NT2/D1 (cell line): ENCODE measurements at regions not wholly inside any gene's neighbourhood (a gene's known extent, or its start where the extent isn't known, plus 50 kb on each side); places are given as distances from the start of the nearest gene placed in this dataset.

Experiments used
- DNase-seq: peaks from one replicate; pipeline ENCODE4 v3.0.0-alpha.2; 2011; ENCODE audit warnings: low read depth, low spot score
- H3K27me3 ChIP-seq: 2 replicates; pipeline ENCODE4 v1.6.0; 2011; ENCODE audit warnings: mild to moderate bottlenecking; ENCODE audit not compliant: insufficient read length, insufficient read depth
- H3K36me3 ChIP-seq: 2 replicates; pipeline ENCODE4 v1.6.1; 2011; ENCODE audit warnings: mild to moderate bottlenecking, low read length, mixed read lengths; ENCODE audit not compliant: insufficient read depth, insufficient read length
- H3K4me1 ChIP-seq: 2 replicates; pipeline ENCODE4 v1.5.1; 2011; ENCODE audit not compliant: insufficient read depth, insufficient read length
- H3K4me3 ChIP-seq: 2 replicates; pipeline ENCODE4 v1.5.1; 2011; ENCODE audit warnings: low read depth; ENCODE audit not compliant: insufficient read length
- H3K9ac ChIP-seq: 2 replicates; pipeline ENCODE4 v1.6.0; 2011; ENCODE audit warnings: low read depth; ENCODE audit not compliant: insufficient read length
- H3K9me3 ChIP-seq: 2 replicates; pipeline ENCODE4 v1.5.1; 2011; ENCODE audit warnings: mild to moderate bottlenecking, low read length; ENCODE audit not compliant: insufficient read depth
- SUZ12 ChIP-seq: IDR thresholded peaks from 2 replicates; pipeline ENCODE4 v1.6.1; 2011; ENCODE audit not compliant: insufficient read length, insufficient read depth; ENCODE audit errors: extremely low read depth
- YY1 ChIP-seq: IDR thresholded peaks from 2 replicates; pipeline ENCODE4 v1.6.1; 2011; ENCODE audit not compliant: insufficient read length, insufficient read depth
- ZNF274 ChIP-seq: IDR thresholded peaks from 2 replicates; pipeline ENCODE4 v1.6.1; 2011; ENCODE audit warnings: mild to moderate bottlenecking, low read depth, low read length

GRCh38 chr11:95688015-95688414 is 101.6 kb downstream of the FAM76B start:
- DNase-seq, result no peak
- Histone ChIP-seq H3K27me3 (no peaks in the 10 kb centered on the region), H3K36me3 (no peaks in the 10 kb centered on the region), H3K4me3 (no peak overlapping the region), H3K9ac (no peak overlapping the region), H3K9me3 (no peaks in the 10 kb centered on the region), H3K4me1 (no peaks in the 10 kb centered on the region)
- TF ChIP-seq YY1, result no peak
- no peak for TF ChIP-seq SUZ12
- no peak for TF ChIP-seq ZNF274

GRCh38 chr11:95686265-95686664 is 103.3 kb downstream of the FAM76B start:
- TF ChIP-seq SUZ12, result no peak
- no peak for TF ChIP-seq ZNF274
- TF ChIP-seq YY1, result no peak
- no peaks in the 10 kb centered on the region for H3K9me3 ChIP-seq
- H3K27me3 ChIP-seq, result no peaks in the 10 kb centered on the region
- H3K9ac ChIP-seq, result no peak overlapping the region
- no peak overlapping the region for H3K4me3 ChIP-seq
- no peaks in the 10 kb centered on the region for H3K36me3 ChIP-seq
- no peaks in the 10 kb centered on the region for H3K4me1 ChIP-seq
- DNase-seq, result no peak

GRCh38 chr11:95684701-95685100 is 104.9 kb downstream of the FAM76B start:
- TF ChIP-seq ZNF274 (no peak), YY1 (no peak), SUZ12 (no peak)
- H3K4me3 ChIP-seq, result no peak overlapping the region
- no peaks in the 10 kb centered on the region for H3K27me3 ChIP-seq
- no peaks in the 10 kb centered on the region for H3K36me3 ChIP-seq
- H3K4me1 ChIP-seq, result no peaks in the 10 kb centered on the region
- DNase-seq, result no peak
- no peaks in the 10 kb centered on the region for H3K9me3 ChIP-seq
- H3K9ac ChIP-seq, result no peak overlapping the region

- Histone ChIP-seq H3K27me3 (no peaks in the 10 kb centered on the region), H3K4me3 (no peak overlapping the region), H3K4me1 (no peaks in the 10 kb centered on the region), H3K9me3 (no peaks in the 10 kb centered on the region), H3K36me3 (no peaks in the 10 kb centered on the region), H3K9ac (no peak overlapping the region)
- no peak for DNase-seq
- TF ChIP-seq YY1, result no peak
- TF ChIP-seq SUZ12, result no peak
- no peak for TF ChIP-seq ZNF274
These were observed 105.4 kb downstream of the FAM76B start for GRCh38 chr11:95684170-95684569.

- Histone ChIP-seq H3K27me3 (no peaks in the 10 kb centered on the region), H3K36me3 (no peaks in the 10 kb centered on the region), H3K4me1 (no peaks in the 10 kb centered on the region), H3K4me3 (no peak overlapping the region), H3K9ac (no peak overlapping the region), H3K9me3 (no peaks in the 10 kb centered on the region)
- DNase-seq, result no peak
- TF ChIP-seq ZNF274, result no peak
- TF ChIP-seq YY1, result no peak
- no peak for TF ChIP-seq SUZ12
These were observed 107.0 kb downstream of the FAM76B start for GRCh38 chr11:95682552-95682951.

- no peak for TF ChIP-seq ZNF274
- TF ChIP-seq SUZ12, result no peak
- TF ChIP-seq YY1, result no peak
- Histone ChIP-seq H3K4me1 (no peaks in the 10 kb centered on the region), H3K27me3 (no peaks in the 10 kb centered on the region), H3K4me3 (no peak overlapping the region), H3K9ac (no peak overlapping the region), H3K9me3 (no peaks in the 10 kb centered on the region), H3K36me3 (no peaks in the 10 kb centered on the region)
- DNase-seq, result no peak
These were observed 109.2 kb downstream of the FAM76B start for GRCh38 chr11:95680169-95680929.

- no peak for DNase-seq
- no peak for TF ChIP-seq ZNF274
- TF ChIP-seq SUZ12, result no peak
- TF ChIP-seq YY1, result no peak
These were observed 110.6 kb downstream of the FAM76B start for GRCh38 chr11:95678988-95679387.

More at GRCh38 chr11:95678988-95679387, 110.6 kb downstream of the FAM76B start:
- Histone ChIP-seq H3K4me1 (no peaks in the 10 kb centered on the region), H3K4me3 (no peak overlapping the region), H3K36me3 (no peaks in the 10 kb centered on the region), H3K27me3 (no peaks in the 10 kb centered on the region), H3K9me3 (no peaks in the 10 kb centered on the region), H3K9ac (no peak overlapping the region)
